HCT116 (cell line): ENCODE measurements at regions not wholly inside any gene's neighbourhood (a gene's known extent, or its start where the extent isn't known, plus 50 kb on each side); places are given as distances from the start of the nearest gene placed in this dataset.

ENCODE experiments used
- ATAC-seq: fragments of 200-7000 bp; cut with Tn5 transposase; 2 replicates; pipeline ENCODE4 v1.9.1; 2020; ENCODE audit warnings: mild to moderate bottlenecking, moderate library complexity
- BruUV-seq: library from RNA; stranded (reverse); fragments of 400-500 nt; replicated peaks from 2 replicates; lab custom pipeline; 2021; lab: Mats Ljungman, UMichigan
- CTCF ChIA-PET: fragments of 300-600 bp; sonication (Branson Sonifier 250); formaldehyde crosslinking; loops from one replicate; lab custom pipeline; 2021; ENCODE audit warnings: antibody characterized with exemption; lab: Charles Lee
- POLR2A ChIA-PET: fragments of 300-600, 350-600 bp; sonication (Branson Sonifier 250); formaldehyde crosslinking; loops from one replicate; lab custom pipeline; 2021; ENCODE audit warnings: antibody characterized with exemption; lab: Charles Lee
- RAD21 ChIA-PET, 2 experiments: fragments of 300-600 bp; sonication (Branson Sonifier 250); formaldehyde crosslinking; loops; one replicate each; lab custom pipeline; 2023; ENCODE audit warnings: low total read pairs in 2 of 2; ENCODE audit not compliant: uncharacterized antibody in 2 of 2, unreplicated experiment in 2 of 2, low non-redundant PET in 1 of 2; lab: Charles Lee
- DNase-seq: peaks from one replicate; pipeline ENCODE4 v3.0.0-alpha.2; 2010; ENCODE audit warnings: low read depth, low spot score
- H2AFZ ChIP-seq: fragments of 200-600 bp; shearing (Covaris generic), sonication (generic); 2 replicates; pipeline ENCODE4 v1.6.1; 2017; ENCODE audit warnings: low read depth, mixed run types, mixed read lengths, antibody characterized with exemption, low read length; ENCODE audit not compliant: poor library complexity, severe bottlenecking
- H3K27ac ChIP-seq: 2 replicates; pipeline ENCODE4 v1.5.1; 2012; ENCODE audit warnings: low read depth, low read length
- H3K27me3 ChIP-seq: fragments of 200-600 bp; sonication (generic); 2 replicates; pipeline ENCODE4 v1.6.1; 2016; ENCODE audit warnings: mixed run types, low read length, mixed read lengths; ENCODE audit not compliant: insufficient read depth
- H3K36me3 ChIP-seq, 2 experiments: fragments of 200-500 bp in 1 of 2; fragments of 200-600 bp in 1 of 2; sonication (Bioruptor generic) in 1 of 2; sonication (generic) in 1 of 2; 2 replicates each; pipeline versions ENCODE4 v1.5.1 to v1.6.1; 2014 to 2016; ENCODE audit warnings: low read length in 2 of 2, inconsistent platforms in 1 of 2, mixed read lengths in 1 of 2, mixed run types in 1 of 2; ENCODE audit not compliant: insufficient read depth in 2 of 2, control insufficient read depth in 1 of 2
- H3K4me1 ChIP-seq, 2 experiments: fragments of 200-600 bp in 1 of 2; sonication (generic) in 1 of 2; 2 replicates each; pipeline versions ENCODE4 v1.5.1 to v1.6.1; 2012 to 2017; ENCODE audit warnings: low read length in 2 of 2, inconsistent platforms in 1 of 2, mild to moderate bottlenecking in 1 of 2, mixed read lengths in 1 of 2, mixed run types in 1 of 2, moderate library complexity in 1 of 2; ENCODE audit not compliant: insufficient read depth in 2 of 2, control insufficient read depth in 1 of 2
- H3K4me2 ChIP-seq: fragments of 200-600 bp; sonication (generic); 2 replicates; pipeline ENCODE4 v1.6.1; 2017; ENCODE audit warnings: mixed run types, low read length, mixed read lengths
- H3K4me3 ChIP-seq, 2 experiments: fragments of 200-600 bp in 1 of 2; sonication (generic) in 1 of 2; replicated peaks in 1 of 2; 2 replicates each; pipeline ENCODE4 v1.5.1; 2011 to 2016; ENCODE audit warnings: low read length in 2 of 2, control low read depth in 1 of 2, low read depth in 1 of 2, mild to moderate bottlenecking in 1 of 2, mixed read lengths in 1 of 2, mixed run types in 1 of 2
- H3K79me2 ChIP-seq: fragments of 200-600 bp; sonication (generic); 2 replicates; pipeline ENCODE4 v1.6.1; 2017; ENCODE audit warnings: mild to moderate bottlenecking, mixed run types, low read length, moderate library complexity, mixed read lengths; ENCODE audit not compliant: insufficient read depth
- H3K9ac ChIP-seq: fragments of 200-600 bp; sonication (generic); 2 replicates; pipeline ENCODE4 v1.6.1; 2016; ENCODE audit warnings: low read length, mixed read lengths
- H3K9me2 ChIP-seq: fragments of 200-600 bp; sonication (generic), shearing (Covaris generic); 2 replicates; pipeline ENCODE4 v1.6.1; 2017; ENCODE audit warnings: mixed run types, mild to moderate bottlenecking, moderate library complexity; ENCODE audit not compliant: insufficient read depth
- H3K9me3 ChIP-seq, 2 experiments: fragments of 200-500 bp in 1 of 2; fragments of 200-600 bp in 1 of 2; sonication (Bioruptor generic) in 1 of 2; sonication (generic) in 1 of 2; 2 replicates each; pipeline ENCODE4 v1.6.1; 2014 to 2017; ENCODE audit warnings: low read length in 2 of 2, mixed read lengths in 2 of 2, inconsistent platforms in 1 of 2, low read depth in 1 of 2, mild to moderate bottlenecking in 1 of 2, mixed run types in 1 of 2, moderate library complexity in 1 of 2; ENCODE audit not compliant: control insufficient read depth in 1 of 2, insufficient read depth in 1 of 2
- H4K20me1 ChIP-seq: fragments of 200-600 bp; sonication (generic), shearing (Covaris generic); 2 replicates; pipeline ENCODE4 v1.6.1; 2017; ENCODE audit warnings: mixed run types, mild to moderate bottlenecking, moderate library complexity; ENCODE audit not compliant: insufficient read depth
- CBX3 ChIP-seq: IDR thresholded peaks from 2 replicates; pipeline ENCODE4 v1.6.1; 2012; ENCODE audit warnings: low read depth
- CEBPB ChIP-seq: IDR thresholded peaks from 2 replicates; pipeline ENCODE4 v1.6.1; 2012; ENCODE audit warnings: low read depth
- EGR1 ChIP-seq: IDR thresholded peaks from 2 replicates; pipeline ENCODE4 v1.6.1; 2012; ENCODE audit warnings: low read depth
- ELF1 ChIP-seq: IDR thresholded peaks from 2 replicates; pipeline ENCODE4 v1.6.1; 2012; ENCODE audit warnings: low read depth, borderline replicate concordance
- POLR2A ChIP-seq: IDR thresholded peaks from 2 replicates; pipeline ENCODE4 v1.7.0; 2011; ENCODE audit warnings: borderline replicate concordance; ENCODE audit not compliant: insufficient read depth, insufficient read length; ENCODE audit errors: extremely low read depth
- POLR2AphosphoS5 ChIP-seq: IDR thresholded peaks from 2 replicates; pipeline ENCODE4 v1.6.1; 2011; ENCODE audit warnings: mild to moderate bottlenecking, low read depth, low read length, moderate library complexity
- RAD21 ChIP-seq: IDR thresholded peaks from 2 replicates; pipeline ENCODE4 v1.6.1; 2012; ENCODE audit warnings: low read depth, mild to moderate bottlenecking
- SIN3A ChIP-seq: IDR thresholded peaks from 2 replicates; pipeline ENCODE4 v1.6.1; 2012; ENCODE audit warnings: low read depth
- SP1 ChIP-seq: IDR thresholded peaks from 2 replicates; pipeline ENCODE4 v1.6.1; 2012; ENCODE audit warnings: low read depth
- SRF ChIP-seq: IDR thresholded peaks from 2 replicates; pipeline ENCODE4 v1.6.1; 2012; ENCODE audit warnings: low read depth
- YY1 ChIP-seq: IDR thresholded peaks from 2 replicates; pipeline ENCODE4 v1.6.1; 2011; ENCODE audit warnings: low read length, low read depth, moderate library complexity, mild to moderate bottlenecking; ENCODE audit not compliant: insufficient replicate concordance; ENCODE audit errors: extremely low read depth
- ZFX ChIP-seq: fragments of 450-650 bp; IDR thresholded peaks from 2 replicates; pipeline ENCODE4 v1.6.1; 2017
- ZNF274 ChIP-seq: fragments of 200-500 bp; sonication (Bioruptor generic); IDR thresholded peaks from 2 replicates; pipeline ENCODE4 v1.6.1; 2014; ENCODE audit warnings: mild to moderate bottlenecking, low read depth, low read length, inconsistent platforms
- intact Hi-C: fragments of 100-400 bp; cut with micrococcal nuclease; formaldehyde crosslinking; loops from 2 replicates; pipeline ENCODE4 v1.10.0; 2022
- TF ChIP-seq, protein P1 (sequence below): IDR thresholded peaks from 2 replicates; pipeline ENCODE4 v1.6.1; 2012
- TF ChIP-seq, protein P2 (sequence below), 3 experiments: fragments of 200-600 bp in 1 of 3; sonication (generic) in 1 of 3; IDR thresholded peaks in 2 of 3; conservative IDR thresholded peaks in 1 of 3; 2 replicates each; pipeline ENCODE4 v1.5.1; 2012 to 2017; ENCODE audit warnings: low read depth in 2 of 3, low read length in 2 of 3, antibody characterized with exemption in 1 of 3, borderline replicate concordance in 1 of 3, control low read depth in 1 of 3, mild to moderate bottlenecking in 1 of 3, mixed read lengths in 1 of 3, mixed run types in 1 of 3, moderate library complexity in 1 of 3; ENCODE audit not compliant: insufficient read depth in 1 of 3
- TF ChIP-seq, protein P3 (sequence below): IDR thresholded peaks from 2 replicates; pipeline ENCODE4 v1.6.1; 2011; ENCODE audit warnings: mild to moderate bottlenecking, low read length, moderate library complexity; ENCODE audit not compliant: insufficient replicate concordance; ENCODE audit errors: extremely low read depth

DNA sequence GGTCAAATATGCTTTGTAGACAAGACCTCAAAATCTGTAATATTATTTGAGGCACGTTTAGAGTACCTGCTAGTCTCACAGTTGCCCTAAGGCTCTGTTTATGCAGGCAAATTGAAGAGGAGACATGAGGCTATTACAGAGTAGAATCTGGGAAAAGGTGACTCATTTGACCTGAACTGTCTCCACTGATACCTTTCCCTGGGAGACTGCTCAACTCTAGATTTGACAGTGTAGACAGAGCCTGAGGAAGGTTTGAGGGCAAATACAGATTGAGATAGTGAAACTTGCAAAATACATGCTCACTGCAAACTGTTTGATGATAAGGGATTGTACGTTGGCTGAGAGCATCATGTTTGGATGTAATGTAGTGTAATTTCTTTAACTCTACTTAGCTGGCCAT is 1266.6 kb upstream of the CDH8 start:
- CTCF ChIA-PET = no interaction called here
- no peak for TF ChIP-seq SRF
- no peak for TF ChIP-seq ZFX
- no peak for TF ChIP-seq SIN3A
- no peak for TF ChIP-seq RAD21
- TF ChIP-seq, protein P1, sequence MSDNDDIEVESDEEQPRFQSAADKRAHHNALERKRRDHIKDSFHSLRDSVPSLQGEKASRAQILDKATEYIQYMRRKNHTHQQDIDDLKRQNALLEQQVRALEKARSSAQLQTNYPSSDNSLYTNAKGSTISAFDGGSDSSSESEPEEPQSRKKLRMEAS = no peak
- TF ChIP-seq ZNF274 = no peak
- TF ChIP-seq YY1 = no peak
- TF ChIP-seq SP1 = no peak
- no peak for TF ChIP-seq CBX3
- TF ChIP-seq, all 23 proteins: peak for 0
- H4K20me1 ChIP-seq = no peaks in the 10 kb centered on the region
- ATAC-seq (no peak), DNase-seq (no peak)
- no peak overlapping the region for H3K4me3 ChIP-seq
- no peak overlapping the region for H2AFZ ChIP-seq
- no peaks in the 10 kb centered on the region for H3K79me2 ChIP-seq
- no peaks in the 10 kb centered on the region for H3K4me1 ChIP-seq
- H3K4me2 ChIP-seq = no peak overlapping the region
- ChIA-PET RAD21 (no interaction called here), POLR2A (no interaction called here)
- BruUV-seq = no TSS peak
- peaks cover 0 to 24% of the 10 kb centered on the region in 2 experiments; a peak in 2 of 4 replicates for H3K9me3 ChIP-seq
- intact Hi-C loops = no loop called here
- H3K9ac ChIP-seq = no peak overlapping the region
- no peaks in the 10 kb centered on the region for H3K27me3 ChIP-seq
- no peaks in the 10 kb centered on the region for H3K9me2 ChIP-seq
- H3K36me3 ChIP-seq = no peaks in the 10 kb centered on the region
- no peak overlapping the region for H3K27ac ChIP-seq

DNA sequence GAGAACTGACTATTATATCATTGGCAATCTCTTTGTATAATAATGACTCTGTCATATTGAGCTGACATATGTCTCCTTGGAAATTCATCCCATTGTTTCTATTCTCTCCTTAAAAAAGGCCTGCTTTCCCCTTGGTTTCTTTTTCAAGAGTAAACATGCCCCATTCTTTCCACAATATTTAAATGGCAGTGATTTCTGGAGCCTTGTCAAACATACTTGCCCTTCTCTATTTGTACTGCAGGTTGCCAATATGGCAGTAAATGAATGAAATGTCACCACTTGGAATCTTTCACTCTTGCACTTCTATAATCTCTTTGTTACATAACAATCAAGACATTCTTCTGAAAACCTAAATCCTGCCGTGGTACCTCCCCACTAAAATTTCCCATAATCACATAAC is 1265.1 kb upstream of the CDH8 start:
- H3K4me1 ChIP-seq = no peaks in the 10 kb centered on the region
- peaks cover 0 to 21% of the 10 kb centered on the region in 2 experiments; a peak in 1 of 4 replicates for H3K9me3 ChIP-seq
- no peaks in the 10 kb centered on the region for H3K9me2 ChIP-seq
- H4K20me1 ChIP-seq = no peaks in the 10 kb centered on the region
- H3K36me3 ChIP-seq = no peaks in the 10 kb centered on the region
- DNase-seq = no peak
- ChIA-PET RAD21 (no interaction called here), CTCF (no interaction called here), POLR2A (no interaction called here)
- no peak overlapping the region for H3K9ac ChIP-seq
- no peak for TF ChIP-seq CBX3
- no peak for TF ChIP-seq CEBPB
- TF ChIP-seq POLR2A = no peak
- TF ChIP-seq, protein P2, sequence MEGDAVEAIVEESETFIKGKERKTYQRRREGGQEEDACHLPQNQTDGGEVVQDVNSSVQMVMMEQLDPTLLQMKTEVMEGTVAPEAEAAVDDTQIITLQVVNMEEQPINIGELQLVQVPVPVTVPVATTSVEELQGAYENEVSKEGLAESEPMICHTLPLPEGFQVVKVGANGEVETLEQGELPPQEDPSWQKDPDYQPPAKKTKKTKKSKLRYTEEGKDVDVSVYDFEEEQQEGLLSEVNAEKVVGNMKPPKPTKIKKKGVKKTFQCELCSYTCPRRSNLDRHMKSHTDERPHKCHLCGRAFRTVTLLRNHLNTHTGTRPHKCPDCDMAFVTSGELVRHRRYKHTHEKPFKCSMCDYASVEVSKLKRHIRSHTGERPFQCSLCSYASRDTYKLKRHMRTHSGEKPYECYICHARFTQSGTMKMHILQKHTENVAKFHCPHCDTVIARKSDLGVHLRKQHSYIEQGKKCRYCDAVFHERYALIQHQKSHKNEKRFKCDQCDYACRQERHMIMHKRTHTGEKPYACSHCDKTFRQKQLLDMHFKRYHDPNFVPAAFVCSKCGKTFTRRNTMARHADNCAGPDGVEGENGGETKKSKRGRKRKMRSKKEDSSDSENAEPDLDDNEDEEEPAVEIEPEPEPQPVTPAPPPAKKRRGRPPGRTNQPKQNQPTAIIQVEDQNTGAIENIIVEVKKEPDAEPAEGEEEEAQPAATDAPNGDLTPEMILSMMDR (IDR thresholded peaks at IDR 0.05 in 2 of 3, conservative IDR thresholded peaks at IDR 0.05 in 1 of 3; ENCODE audit: borderline replicate concordance in 1 of 3, insufficient read depth in 1 of 3, low read depth in 2 of 3, low read length in 2 of 3) = no peak
- TF ChIP-seq, protein P3, sequence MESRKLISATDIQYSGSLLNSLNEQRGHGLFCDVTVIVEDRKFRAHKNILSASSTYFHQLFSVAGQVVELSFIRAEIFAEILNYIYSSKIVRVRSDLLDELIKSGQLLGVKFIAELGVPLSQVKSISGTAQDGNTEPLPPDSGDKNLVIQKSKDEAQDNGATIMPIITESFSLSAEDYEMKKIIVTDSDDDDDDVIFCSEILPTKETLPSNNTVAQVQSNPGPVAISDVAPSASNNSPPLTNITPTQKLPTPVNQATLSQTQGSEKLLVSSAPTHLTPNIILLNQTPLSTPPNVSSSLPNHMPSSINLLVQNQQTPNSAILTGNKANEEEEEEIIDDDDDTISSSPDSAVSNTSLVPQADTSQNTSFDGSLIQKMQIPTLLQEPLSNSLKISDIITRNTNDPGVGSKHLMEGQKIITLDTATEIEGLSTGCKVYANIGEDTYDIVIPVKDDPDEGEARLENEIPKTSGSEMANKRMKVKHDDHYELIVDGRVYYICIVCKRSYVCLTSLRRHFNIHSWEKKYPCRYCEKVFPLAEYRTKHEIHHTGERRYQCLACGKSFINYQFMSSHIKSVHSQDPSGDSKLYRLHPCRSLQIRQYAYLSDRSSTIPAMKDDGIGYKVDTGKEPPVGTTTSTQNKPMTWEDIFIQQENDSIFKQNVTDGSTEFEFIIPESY = no peak
- no peak for TF ChIP-seq SP1
- TF ChIP-seq EGR1 = no peak
- TF ChIP-seq ZFX = no peak
- no peak for TF ChIP-seq ELF1
- no peak for TF ChIP-seq RAD21
- TF ChIP-seq POLR2AphosphoS5 = no peak
- H3K79me2 ChIP-seq = no peaks in the 10 kb centered on the region
- ATAC-seq = no peak
- no peak overlapping the region for H2AFZ ChIP-seq
- intact Hi-C loops = no loop called here
- no TSS peak for BruUV-seq
- no peak overlapping the region for H3K27ac ChIP-seq
- H3K4me2 ChIP-seq = no peak overlapping the region
- H3K4me3 ChIP-seq = no peak overlapping the region
- no peaks in the 10 kb centered on the region for H3K27me3 ChIP-seq
